Lower lobe of right lung (tissue), 2 donors: ENCODE measurements at regions not wholly inside any gene's neighbourhood (a gene's known extent, or its start where the extent isn't known, plus 50 kb on each side); places are given as distances from the start of the nearest gene placed in this dataset.

Source experiments
- ATAC-seq, 2 donors: fragments of 200-7000 bp; cut with Tn5 transposase; one replicate each; pipeline ENCODE4 v1.9.1; 2020 to 2022; ENCODE audit warnings: mild to moderate bottlenecking in 2 of 2, moderate library complexity in 2 of 2
- DNase-seq: peaks from one replicate; pipeline ENCODE4 v3.0.0-alpha.2; 2020
- H3K27ac ChIP-seq: fragments of 200-600 bp; one replicate; pipeline ENCODE4 v1.8.0; 2022
- H3K27me3 ChIP-seq: fragments of 200-600 bp; one replicate; pipeline ENCODE4 v1.8.0; 2022; ENCODE audit warnings: low read depth
- H3K36me3 ChIP-seq: fragments of 200-600 bp; one replicate; pipeline ENCODE4 v1.8.0; 2022; ENCODE audit warnings: mild to moderate bottlenecking
- H3K4me1 ChIP-seq: fragments of 200-600 bp; one replicate; pipeline ENCODE4 v1.8.0; 2022
- H3K4me3 ChIP-seq: fragments of 200-600 bp; one replicate; pipeline ENCODE4 v1.8.0; 2022; ENCODE audit warnings: mild to moderate bottlenecking
- H3K9me3 ChIP-seq: fragments of 200-600 bp; one replicate; pipeline ENCODE4 v1.8.0; 2022
- intact Hi-C: fragments of 100-400 bp; cut with DNase I; formaldehyde crosslinking; loops from one replicate; pipeline ENCODE4 v1.11.0; 2022
- TF ChIP-seq, protein P1 (sequence below): fragments of 200-600 bp; IDR thresholded peaks from one replicate; pipeline ENCODE4 v1.8.0; 2022; ENCODE audit warnings: antibody characterized with exemption, mild to moderate bottlenecking
- donor health status: DM: no; HTN: yes; CAD: no; lungs with severe emphysema.

DNA sequence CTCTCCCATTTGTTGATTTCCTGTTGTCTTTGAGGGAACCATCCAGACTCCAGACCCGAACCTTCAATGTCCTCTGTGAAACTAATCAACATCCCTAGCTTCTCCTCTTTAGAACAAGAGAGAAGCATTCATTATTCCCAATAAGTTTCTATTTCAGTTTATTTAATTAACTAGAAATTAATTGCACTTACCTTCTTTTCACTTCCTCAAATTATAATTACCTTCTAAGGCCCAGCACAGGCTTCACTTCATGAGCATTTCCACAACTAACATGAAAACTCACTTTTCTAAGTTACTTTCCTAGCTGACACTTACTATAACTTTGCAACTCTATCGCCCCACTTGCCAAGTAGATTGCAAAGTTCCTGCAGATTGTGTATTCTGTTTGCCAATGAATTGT is 71.6 kb upstream of the HTR2A start:
- no peaks in the 10 kb centered on the region for H3K36me3 ChIP-seq
- intact Hi-C loops, result no loop called here
- no peak for DNase-seq
- no peaks in the 10 kb centered on the region for H3K27me3 ChIP-seq
- H3K4me1 ChIP-seq, result no peaks in the 10 kb centered on the region
- no peak overlapping the region for H3K4me3 ChIP-seq
- H3K9me3 ChIP-seq, result no peaks in the 10 kb centered on the region
- no peak overlapping the region for H3K27ac ChIP-seq
- no peak for ATAC-seq
- TF ChIP-seq, protein P1, sequence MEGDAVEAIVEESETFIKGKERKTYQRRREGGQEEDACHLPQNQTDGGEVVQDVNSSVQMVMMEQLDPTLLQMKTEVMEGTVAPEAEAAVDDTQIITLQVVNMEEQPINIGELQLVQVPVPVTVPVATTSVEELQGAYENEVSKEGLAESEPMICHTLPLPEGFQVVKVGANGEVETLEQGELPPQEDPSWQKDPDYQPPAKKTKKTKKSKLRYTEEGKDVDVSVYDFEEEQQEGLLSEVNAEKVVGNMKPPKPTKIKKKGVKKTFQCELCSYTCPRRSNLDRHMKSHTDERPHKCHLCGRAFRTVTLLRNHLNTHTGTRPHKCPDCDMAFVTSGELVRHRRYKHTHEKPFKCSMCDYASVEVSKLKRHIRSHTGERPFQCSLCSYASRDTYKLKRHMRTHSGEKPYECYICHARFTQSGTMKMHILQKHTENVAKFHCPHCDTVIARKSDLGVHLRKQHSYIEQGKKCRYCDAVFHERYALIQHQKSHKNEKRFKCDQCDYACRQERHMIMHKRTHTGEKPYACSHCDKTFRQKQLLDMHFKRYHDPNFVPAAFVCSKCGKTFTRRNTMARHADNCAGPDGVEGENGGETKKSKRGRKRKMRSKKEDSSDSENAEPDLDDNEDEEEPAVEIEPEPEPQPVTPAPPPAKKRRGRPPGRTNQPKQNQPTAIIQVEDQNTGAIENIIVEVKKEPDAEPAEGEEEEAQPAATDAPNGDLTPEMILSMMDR, result no peak

DNA sequence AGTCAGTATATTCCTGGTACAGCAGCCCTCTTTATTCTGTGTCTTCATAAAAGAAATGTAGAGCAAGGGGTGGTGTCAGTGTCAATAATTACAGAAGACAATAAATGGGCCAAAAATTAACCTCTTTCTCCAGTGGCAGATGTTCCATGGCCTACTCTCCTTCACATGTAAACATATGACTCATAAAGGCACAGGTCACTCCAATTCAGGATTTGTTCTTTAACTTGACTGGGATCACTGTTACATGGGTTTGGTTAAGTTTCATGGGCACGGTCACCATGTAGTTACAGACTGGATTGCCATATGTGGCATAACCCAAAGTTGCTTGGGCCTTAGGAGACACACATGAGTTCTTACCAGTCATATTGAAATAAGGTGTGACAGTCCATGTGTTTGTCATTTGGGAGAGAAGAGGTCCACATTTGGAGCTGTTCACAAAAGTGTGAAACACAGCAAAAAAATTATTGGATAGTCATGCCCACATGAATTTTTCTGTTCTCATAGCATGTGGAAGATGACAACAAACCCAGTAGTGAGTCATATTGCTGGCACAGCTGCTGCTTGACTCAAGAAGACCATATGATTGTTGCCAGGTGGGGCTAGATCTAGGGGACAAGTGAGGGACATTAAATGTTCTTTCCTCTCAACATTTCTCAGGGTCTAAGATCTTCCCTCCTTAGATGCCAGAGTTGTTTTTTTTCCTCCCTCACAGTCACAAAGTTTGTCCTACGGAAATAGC is 68.1 kb upstream of the HTR2A start:
- Histone ChIP-seq H3K36me3 (no peaks in the 10 kb centered on the region), H3K4me3 (no peak overlapping the region), H3K4me1 (no peaks in the 10 kb centered on the region), H3K27ac (no peak overlapping the region), H3K27me3 (no peaks in the 10 kb centered on the region), H3K9me3 (no peaks in the 10 kb centered on the region)
- no peak for DNase-seq
- no peak for ATAC-seq
- intact Hi-C loops, result no loop called here
- TF ChIP-seq, protein P1, result no peak

DNA sequence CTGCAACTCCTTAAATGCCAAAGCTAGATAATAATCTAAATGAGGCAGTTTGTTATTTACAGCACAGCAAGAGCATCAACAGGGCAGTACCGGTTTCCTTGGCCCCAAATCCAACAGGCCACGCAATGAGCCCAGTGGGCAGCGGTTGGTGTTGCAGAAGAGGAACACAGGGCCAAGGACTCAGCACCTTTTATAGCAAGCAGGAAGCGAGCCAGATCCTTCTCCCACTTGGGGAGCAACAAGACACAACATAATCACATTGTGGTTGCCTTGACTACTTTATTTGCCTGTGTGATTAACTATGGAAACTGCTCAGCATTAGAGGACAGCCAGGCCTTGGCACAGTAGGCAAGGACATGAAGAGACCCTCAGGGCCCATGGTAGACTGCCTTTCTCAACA is 67.1 kb upstream of the HTR2A start:
- Histone ChIP-seq H3K9me3 (no peaks in the 10 kb centered on the region), H3K4me1 (no peaks in the 10 kb centered on the region)

DNA sequence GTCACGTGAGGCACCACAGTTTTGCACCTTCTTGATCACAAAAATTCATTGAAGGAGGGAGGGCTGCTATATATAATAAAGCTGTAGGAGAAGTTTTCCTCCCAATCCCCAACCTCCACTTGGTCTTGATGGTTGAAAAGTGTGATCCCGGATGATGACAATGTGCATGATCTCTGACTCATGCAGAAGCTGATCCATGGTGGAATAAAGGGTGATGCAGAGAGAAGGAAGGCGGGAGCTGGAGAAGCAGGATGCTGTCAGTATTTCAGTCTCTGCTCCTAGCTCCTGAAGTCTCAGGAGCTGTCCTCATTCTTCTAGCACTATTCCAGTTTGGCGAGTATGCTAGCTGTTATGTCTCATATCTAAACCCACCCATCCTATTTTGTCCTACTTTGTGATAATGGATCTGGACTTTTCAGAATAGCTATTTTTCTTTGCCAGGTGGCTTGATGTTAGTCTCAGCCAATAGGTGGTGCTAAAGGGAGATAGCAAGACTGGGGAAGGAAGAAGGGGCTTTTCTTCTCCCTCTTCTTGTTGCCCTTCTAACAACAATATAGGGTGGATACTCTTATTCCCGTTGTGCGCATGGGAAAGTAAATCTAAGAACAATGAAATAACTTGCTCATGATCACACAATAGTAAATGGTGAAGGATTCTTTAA is 65.6 kb upstream of the HTR2A start:
- no peak overlapping the region for H3K27ac ChIP-seq
- TF ChIP-seq, protein P1, result peak; percentile 14
- H3K9me3 ChIP-seq, result no peaks in the 10 kb centered on the region
- no peaks in the 10 kb centered on the region for H3K4me1 ChIP-seq
- ATAC-seq, result no peak
- H3K36me3 ChIP-seq, result no peaks in the 10 kb centered on the region
- no peaks in the 10 kb centered on the region for H3K27me3 ChIP-seq
- no peak for DNase-seq
- H3K4me3 ChIP-seq, result no peak overlapping the region
- intact Hi-C loops, result no loop called here

More for the DNA sequence above, 67.1 kb upstream of the HTR2A start:
- Histone ChIP-seq H3K36me3 (no peaks in the 10 kb centered on the region), H3K4me3 (no peak overlapping the region), H3K27me3 (no peaks in the 10 kb centered on the region), H3K27ac (no peak overlapping the region)
- TF ChIP-seq, protein P1, result no peak
- DNase-seq, result peak; percentile 50
- peak in 1 of 2 donors; percentile 57 for ATAC-seq
- intact Hi-C loops, result no loop called here

- TF ChIP-seq, protein P1, result no peak
- Histone ChIP-seq H3K36me3 (no peaks in the 10 kb centered on the region), H3K27me3 (no peaks in the 10 kb centered on the region), H3K9me3 (no peaks in the 10 kb centered on the region), H3K4me1 (no peaks in the 10 kb centered on the region), H3K27ac (no peak overlapping the region), H3K4me3 (no peak overlapping the region)
- intact Hi-C loops, result no loop called here
- ATAC-seq, result peak; percentile 66 to 80
- DNase-seq, result no peak
Measured at GRCh38 chr13:46961719-46962118, 64.9 kb upstream of the HTR2A start.
